Jurkat, Clone E6-1 (cell line): ENCODE measurements at regions not wholly inside any gene's neighbourhood (a gene's known extent, or its start where the extent isn't known, plus 50 kb on each side); places are given as distances from the start of the nearest gene placed in this dataset.
A peak's percentile ranks its signal among the peaks of the same experiment; 100 is the strongest.

Experiments
- DNase-seq: peaks from one replicate; pipeline ENCODE4 v3.0.0-alpha.2; 2011; ENCODE audit warnings: low read depth, low spot score
- H3K4me3 ChIP-seq: 2 replicates; pipeline ENCODE4 v1.5.1; 2011; ENCODE audit warnings: mild to moderate bottlenecking, low read length, control low read depth, moderate library complexity

- no peak for DNase-seq
- H3K4me3 ChIP-seq: no peak overlapping the region
Observed at GRCh38 chr19:46944123-46944748, 75.4 kb upstream of the NPAS1 start.

GRCh38 chr19:46944918-46945628 is 74.6 kb upstream of the NPAS1 start:
- no peak overlapping the region for H3K4me3 ChIP-seq
- no peak for DNase-seq

- DNase-seq: no peak
- no peak overlapping the region for H3K4me3 ChIP-seq
Observed at GRCh38 chr19:46945694-46946489, 73.7 kb upstream of the NPAS1 start.

- H3K4me3 ChIP-seq: no peak overlapping the region
- no peak for DNase-seq
Observed at GRCh38 chr19:46946611-46947238, 72.9 kb upstream of the NPAS1 start.

- no peak overlapping the region for H3K4me3 ChIP-seq
- DNase-seq: no peak
Observed at GRCh38 chr19:46947866-46948265, 71.8 kb upstream of the NPAS1 start.

GRCh38 chr19:46950526-46951170 is 69.0 kb upstream of the NPAS1 start:
- no peak for DNase-seq
- H3K4me3 ChIP-seq: no peak overlapping the region

- H3K4me3 ChIP-seq: no peak overlapping the region
- no peak for DNase-seq
Observed at GRCh38 chr19:46951171-46951986, 68.3 kb upstream of the NPAS1 start.

- H3K4me3 ChIP-seq: no peak overlapping the region
- no peak for DNase-seq
Observed at GRCh38 chr19:46952874-46953273, 66.8 kb upstream of the NPAS1 start.

GRCh38 chr19:46953955-46954501 is 65.6 kb upstream of the NPAS1 start:
- no peak for DNase-seq
- peak overlapping the region; percentile 55 for H3K4me3 ChIP-seq

GRCh38 chr19:46954502-46954992 is 65.1 kb upstream of the NPAS1 start:
- DNase-seq: no peak
- H3K4me3 ChIP-seq: peak overlapping the region; percentile 55

GRCh38 chr19:46954993-46955812 is 64.4 kb upstream of the NPAS1 start:
- H3K4me3 ChIP-seq: peak overlapping the region; percentile 55
- peak; percentile 75 for DNase-seq

GRCh38 chr19:46955813-46956371 is 63.7 kb upstream of the NPAS1 start:
- DNase-seq: no peak
- peak overlapping the region; percentile 55; the same call in 1 of the 2 replicates for H3K4me3 ChIP-seq

GRCh38 chr19:46958532-46958931 is 61.1 kb upstream of the NPAS1 start:
- H3K4me3 ChIP-seq: no peak overlapping the region

GRCh38 chr19:46959894-46960556 is 59.6 kb upstream of the NPAS1 start:
- DNase-seq: no peak
- H3K4me3 ChIP-seq: no peak overlapping the region

More at GRCh38 chr19:46958532-46958931, 61.1 kb upstream of the NPAS1 start:
- DNase-seq: no peak

GRCh38 chr19:46962030-46962570 is 57.5 kb upstream of the NPAS1 start:
- H3K4me3 ChIP-seq: no peak overlapping the region
- DNase-seq: no peak

- H3K4me3 ChIP-seq: no peak overlapping the region
- DNase-seq: no peak
Observed at GRCh38 chr19:46963093-46963734, 56.4 kb upstream of the NPAS1 start.
